OCI-LY3 (cell line): ENCODE measurements at regions not wholly inside any gene's neighbourhood (a gene's known extent, or its start where the extent isn't known, plus 50 kb on each side); places are given as distances from the start of the nearest gene placed in this dataset.

Experiments used
- CTCF ChIP-seq: fragments of 200-600, 300-600 bp; sonication (generic); IDR thresholded peaks from 2 replicates; pipeline ENCODE4 v1.5.1; 2014; ENCODE audit warnings: antibody characterized with exemption, low read length, low read depth
- EZH2phosphoT487 ChIP-seq: fragments of 200-600 bp; shearing (Covaris generic); IDR thresholded peaks from 2 replicates; pipeline ENCODE4 v1.6.1; 2018; ENCODE audit warnings: antibody characterized with exemption, mixed run types, low read depth

GRCh38 chr5:67339219-67339767 lies 142.7 kb upstream of the CD180 start:
- TF ChIP-seq CTCF (no peak), EZH2phosphoT487 (no peak)
